ENCODE measurements at regions not wholly inside any gene's neighbourhood (a gene's known extent, or its start where the extent isn't known, plus 50 kb on each side); places are given as distances from the start of the nearest gene placed in this dataset.

- no peak for DNase-seq
Observed at GRCh38 chr6:92201618-92202017, 1217.7 kb downstream of the EPHA7 start.

- DNase-seq = no peak
Observed at GRCh38 chr6:92196325-92196724, 1223.0 kb downstream of the EPHA7 start.

GRCh38 chr6:92195796-92196195, 1223.6 kb downstream of the EPHA7 start:
- DNase-seq = no peak

- no peak for DNase-seq
Observed at GRCh38 chr6:92188016-92188415, 1231.3 kb downstream of the EPHA7 start.

- no peak for DNase-seq
Observed at GRCh38 chr6:92184933-92185332, 1234.4 kb downstream of the EPHA7 start.

- no peak for DNase-seq
Observed at GRCh38 chr6:92181347-92181746, 1238.0 kb downstream of the EPHA7 start.

- DNase-seq = no peak
Observed at GRCh38 chr6:92180090-92180489, 1239.3 kb downstream of the EPHA7 start.

GRCh38 chr6:92176666-92177065, 1242.7 kb downstream of the EPHA7 start:
- no peak for DNase-seq

- no peak for DNase-seq
Observed at GRCh38 chr6:92174398-92175073, 1244.8 kb downstream of the EPHA7 start.

- no peak for DNase-seq
Observed at GRCh38 chr6:92169506-92169905, 1249.9 kb downstream of the EPHA7 start.

GRCh38 chr6:92166666-92167065, 1252.7 kb downstream of the EPHA7 start:
- no peak for DNase-seq

GRCh38 chr6:92161953-92162352, 1257.4 kb downstream of the EPHA7 start:
- no peak for DNase-seq

GRCh38 chr6:92160226-92160625, 1259.1 kb downstream of the EPHA7 start:
- no peak for DNase-seq

GRCh38 chr6:92159046-92159445, 1260.3 kb downstream of the EPHA7 start:
- DNase-seq = no peak

- no peak for DNase-seq
Observed at GRCh38 chr6:92150553-92150952, 1268.8 kb downstream of the EPHA7 start.

- no peak for DNase-seq
Observed at GRCh38 chr6:92147246-92147645, 1272.1 kb downstream of the EPHA7 start.

- no peak for DNase-seq
Observed at GRCh38 chr6:92139601-92140000, 1279.8 kb downstream of the EPHA7 start.

GRCh38 chr6:92132957-92133356, 1286.4 kb downstream of the EPHA7 start:
- no peak for DNase-seq

GRCh38 chr6:92132457-92132856, 1286.9 kb downstream of the EPHA7 start:
- DNase-seq = no peak

- DNase-seq = no peak
Observed at GRCh38 chr6:92130944-92131343, 1288.4 kb downstream of the EPHA7 start.

GRCh38 chr6:92126983-92127382, 1292.4 kb downstream of the EPHA7 start:
- DNase-seq = no peak

- no peak for DNase-seq
Observed at GRCh38 chr6:92126088-92126487, 1293.3 kb downstream of the EPHA7 start.

- DNase-seq = no peak
Observed at GRCh38 chr6:92125681-92126080, 1293.7 kb downstream of the EPHA7 start.

- no peak for DNase-seq
Observed at GRCh38 chr6:92124200-92124651, 1295.1 kb downstream of the EPHA7 start.

- DNase-seq = no peak
Observed at GRCh38 chr6:92122746-92123145, 1296.6 kb downstream of the EPHA7 start.

All from NCI-H2227 treated with DMSO at 0.1 percent for 48 hours (cell line).